ENCODE measurements at regions not wholly inside any gene's neighbourhood (a gene's known extent, or its start where the extent isn't known, plus 50 kb on each side); places are given as distances from the start of the nearest gene placed in this dataset.
A peak's percentile ranks its signal among the peaks of the same experiment; 100 is the strongest.

- Mint-ChIP-seq H3K27me3 (no peaks in the 10 kb centered on the region), H3K9me3 (peaks cover 4 to 6% of the 10 kb centered on the region in 2 donors), H3K27ac (no peak overlapping the region), H3K4me3 (no peak overlapping the region), H3K4me1 (no peaks in the 10 kb centered on the region)
- DNase-seq (no peak), ATAC-seq (no peak)
Measured at GRCh38 chr4:171130256-171130801, 682.9 kb upstream of the GALNTL6 start.

GRCh38 chr4:171118091-171118490 lies 695.1 kb upstream of the GALNTL6 start:
- Mint-ChIP-seq H3K9me3 (peaks cover 0 to 15% of the 10 kb centered on the region in 2 donors), H3K27ac (no peak overlapping the region), H3K4me1 (no peaks in the 10 kb centered on the region), H3K4me3 (no peak overlapping the region), H3K27me3 (no peaks in the 10 kb centered on the region)
- no peak for DNase-seq
- no peak for ATAC-seq

- H3K27ac Mint-ChIP-seq: no peak overlapping the region
- DNase-seq (no peak), ATAC-seq (no peak)
- H3K27me3 Mint-ChIP-seq: no peaks in the 10 kb centered on the region
- no peak overlapping the region for H3K4me3 Mint-ChIP-seq
- no peaks in the 10 kb centered on the region for H3K4me1 Mint-ChIP-seq
- H3K9me3 Mint-ChIP-seq: peaks cover 0 to 15% of the 10 kb centered on the region in 2 donors
Measured at GRCh38 chr4:171117457-171117856, 695.7 kb upstream of the GALNTL6 start.

- ATAC-seq (no peak), DNase-seq (no peak)
- Mint-ChIP-seq H3K27ac (no peak overlapping the region), H3K9me3 (peaks cover 11 to 17% of the 10 kb centered on the region in 2 donors), H3K4me3 (no peak overlapping the region), H3K4me1 (no peaks in the 10 kb centered on the region), H3K27me3 (no peaks in the 10 kb centered on the region)
Measured at GRCh38 chr4:171101845-171102244, 711.4 kb upstream of the GALNTL6 start.

GRCh38 chr4:171087089-171087488 lies 726.1 kb upstream of the GALNTL6 start:
- H3K4me3 Mint-ChIP-seq: no peak overlapping the region

GRCh38 chr4:171067422-171067821 lies 745.8 kb upstream of the GALNTL6 start:
- Mint-ChIP-seq H3K4me1 (no peaks in the 10 kb centered on the region), H3K27me3 (no peaks in the 10 kb centered on the region), H3K9me3 (peaks cover 8 to 15% of the 10 kb centered on the region in 2 donors), H3K27ac (no peak overlapping the region), H3K4me3 (no peak overlapping the region)
- DNase-seq: no peak
- no peak for ATAC-seq

More at GRCh38 chr4:171087089-171087488, 726.1 kb upstream of the GALNTL6 start:
- DNase-seq: no peak
- no peak for ATAC-seq
- H3K4me1 Mint-ChIP-seq: no peaks in the 10 kb centered on the region
- H3K27ac Mint-ChIP-seq: no peak overlapping the region
- no peaks in the 10 kb centered on the region for H3K27me3 Mint-ChIP-seq
- peaks cover 5% of the 10 kb centered on the region in 2 donors for H3K9me3 Mint-ChIP-seq

GRCh38 chr4:171049380-171049779 lies 763.8 kb upstream of the GALNTL6 start:
- DNase-seq: no peak
- H3K4me1 Mint-ChIP-seq: no peaks in the 10 kb centered on the region

GRCh38 chr4:171042989-171043524 lies 770.1 kb upstream of the GALNTL6 start:
- Mint-ChIP-seq H3K4me3 (no peak overlapping the region), H3K27ac (no peak overlapping the region), H3K9me3 (peaks cover 5 to 12% of the 10 kb centered on the region in 2 donors), H3K4me1 (no peaks in the 10 kb centered on the region), H3K27me3 (no peaks in the 10 kb centered on the region)
- DNase-seq (no peak), ATAC-seq (peak; percentile 20)

More at GRCh38 chr4:171049380-171049779, 763.8 kb upstream of the GALNTL6 start:
- Mint-ChIP-seq H3K27me3 (no peaks in the 10 kb centered on the region), H3K4me3 (no peak overlapping the region), H3K9me3 (peaks cover 0 to 6% of the 10 kb centered on the region in 2 donors), H3K27ac (no peak overlapping the region)
- no peak for ATAC-seq

- Mint-ChIP-seq H3K4me3 (no peak overlapping the region), H3K4me1 (no peaks in the 10 kb centered on the region), H3K27me3 (no peaks in the 10 kb centered on the region), H3K27ac (no peak overlapping the region), H3K9me3 (peaks cover 0 to 8% of the 10 kb centered on the region in 2 donors)
- ATAC-seq (no peak), DNase-seq (no peak)
Measured at GRCh38 chr4:171035909-171036308, 777.3 kb upstream of the GALNTL6 start.

GRCh38 chr4:171031338-171031737 lies 781.9 kb upstream of the GALNTL6 start:
- Mint-ChIP-seq H3K9me3 (peaks cover 0 to 8% of the 10 kb centered on the region in 2 donors), H3K27ac (no peak overlapping the region), H3K27me3 (no peaks in the 10 kb centered on the region)

GRCh38 chr4:171025776-171026175 lies 787.4 kb upstream of the GALNTL6 start:
- H3K4me1 Mint-ChIP-seq: no peaks in the 10 kb centered on the region

More at GRCh38 chr4:171031338-171031737, 781.9 kb upstream of the GALNTL6 start:
- no peaks in the 10 kb centered on the region for H3K4me1 Mint-ChIP-seq
- no peak overlapping the region for H3K4me3 Mint-ChIP-seq
- no peak for ATAC-seq
- DNase-seq: no peak

GRCh38 chr4:171025343-171025742 lies 787.9 kb upstream of the GALNTL6 start:
- no peak overlapping the region for H3K4me3 Mint-ChIP-seq
- no peaks in the 10 kb centered on the region for H3K27me3 Mint-ChIP-seq
- H3K27ac Mint-ChIP-seq: no peak overlapping the region
- ATAC-seq (no peak), DNase-seq (no peak)
- no peaks in the 10 kb centered on the region for H3K4me1 Mint-ChIP-seq
- no peaks in the 10 kb centered on the region for H3K9me3 Mint-ChIP-seq

More at GRCh38 chr4:171025776-171026175, 787.4 kb upstream of the GALNTL6 start:
- H3K4me3 Mint-ChIP-seq: no peak overlapping the region
- DNase-seq: no peak
- no peaks in the 10 kb centered on the region for H3K9me3 Mint-ChIP-seq
- H3K27ac Mint-ChIP-seq: no peak overlapping the region
- no peaks in the 10 kb centered on the region for H3K27me3 Mint-ChIP-seq
- no peak for ATAC-seq

GRCh38 chr4:171024720-171025303 lies 788.4 kb upstream of the GALNTL6 start:
- Mint-ChIP-seq H3K4me3 (no peak overlapping the region), H3K27ac (peak overlapping the region in 1 of 2 donors; percentile 27)
- ATAC-seq: no peak

GRCh38 chr4:171022824-171023230 lies 790.4 kb upstream of the GALNTL6 start:
- ATAC-seq (no peak), DNase-seq (no peak)
- no peak overlapping the region for H3K27ac Mint-ChIP-seq
- no peaks in the 10 kb centered on the region for H3K27me3 Mint-ChIP-seq
- no peaks in the 10 kb centered on the region for H3K9me3 Mint-ChIP-seq
- no peaks in the 10 kb centered on the region for H3K4me1 Mint-ChIP-seq
- H3K4me3 Mint-ChIP-seq: no peak overlapping the region

More at GRCh38 chr4:171024720-171025303, 788.4 kb upstream of the GALNTL6 start:
- Mint-ChIP-seq H3K9me3 (no peaks in the 10 kb centered on the region), H3K27me3 (no peaks in the 10 kb centered on the region), H3K4me1 (no peaks in the 10 kb centered on the region)
- no peak for DNase-seq

- Mint-ChIP-seq H3K4me1 (no peaks in the 10 kb centered on the region), H3K4me3 (no peak overlapping the region), H3K9me3 (no peaks in the 10 kb centered on the region)
Measured at GRCh38 chr4:171017593-171017992, 795.6 kb upstream of the GALNTL6 start.

GRCh38 chr4:171016145-171016544 lies 797.1 kb upstream of the GALNTL6 start:
- no peak for ATAC-seq

More at GRCh38 chr4:171017593-171017992, 795.6 kb upstream of the GALNTL6 start:
- no peak for DNase-seq
- no peaks in the 10 kb centered on the region for H3K27me3 Mint-ChIP-seq
- ATAC-seq: no peak
- H3K27ac Mint-ChIP-seq: no peak overlapping the region

More at GRCh38 chr4:171016145-171016544, 797.1 kb upstream of the GALNTL6 start:
- no peak overlapping the region for H3K4me3 Mint-ChIP-seq
- no peak overlapping the region for H3K27ac Mint-ChIP-seq
- H3K27me3 Mint-ChIP-seq: no peaks in the 10 kb centered on the region
- DNase-seq: no peak
- no peaks in the 10 kb centered on the region for H3K4me1 Mint-ChIP-seq
- peaks cover 0 to 2% of the 10 kb centered on the region in 2 donors for H3K9me3 Mint-ChIP-seq

Data from stimulated activated naive CD8-positive, alpha-beta T cell treated with anti-CD3 and anti-CD28 coated beads, Interleukin-15, amount 100 ng/mL, for 72 hours (primary cell).